ENCODE measurements at regions not wholly inside any gene's neighbourhood (a gene's known extent, or its start where the extent isn't known, plus 50 kb on each side); places are given as distances from the start of the nearest gene placed in this dataset.

DNA sequence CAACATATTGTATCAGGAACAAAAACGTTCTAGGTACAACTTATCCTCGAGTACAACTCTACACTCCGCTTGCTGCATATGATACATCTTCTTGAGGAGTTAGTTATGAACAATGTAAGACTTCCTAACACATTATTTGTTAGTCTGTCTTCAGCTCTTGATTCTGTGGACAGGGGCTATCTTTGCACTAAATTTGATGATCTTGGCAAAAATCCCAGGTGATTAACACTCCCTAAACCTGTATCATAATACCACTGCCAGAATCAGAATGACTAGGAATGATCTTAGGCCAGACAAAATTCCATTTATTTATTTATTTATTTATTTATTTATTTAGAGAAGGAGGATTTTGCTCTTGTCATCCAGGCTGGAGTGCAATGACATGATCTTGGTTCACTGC is 108.7 kb upstream of the AUTS2 start:
- Histone ChIP-seq H3K4me3 (no peak overlapping the region), H3K36me3 (no peaks in the 10 kb centered on the region), H3K9me3 (no peaks in the 10 kb centered on the region), H3K27me3 (no peaks in the 10 kb centered on the region)
- DNase-seq, result no peak

GRCh38 chr7:69498671-69499070 is 99.6 kb upstream of the AUTS2 start:
- Histone ChIP-seq H3K4me3 (no peak overlapping the region), H3K36me3 (no peaks in the 10 kb centered on the region)
- no peak for DNase-seq

DNA sequence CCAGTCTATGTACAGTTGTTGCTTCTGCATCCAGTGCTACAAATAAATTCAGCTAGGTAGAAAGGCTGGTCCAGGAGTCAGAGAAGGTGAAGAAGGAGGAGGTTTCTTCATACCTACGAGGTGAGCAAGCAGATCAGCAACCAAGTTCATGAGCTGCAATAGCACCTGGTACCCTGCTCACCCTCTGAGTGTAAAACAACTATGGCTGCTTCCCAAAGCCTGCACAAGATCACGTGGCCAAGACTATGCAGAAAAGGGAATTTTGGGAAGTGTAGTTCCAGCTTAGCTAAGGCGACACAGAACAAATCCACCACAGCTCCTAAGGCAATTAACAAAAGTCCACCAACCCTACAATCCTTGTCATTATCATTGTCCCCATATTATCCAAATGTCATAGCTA is 95.9 kb upstream of the AUTS2 start:
- H3K4me3 ChIP-seq, result no peak overlapping the region
- no peak for DNase-seq
- no peaks in the 10 kb centered on the region for H3K27me3 ChIP-seq
- no peaks in the 10 kb centered on the region for H3K9me3 ChIP-seq
- H3K36me3 ChIP-seq, result no peaks in the 10 kb centered on the region

More at GRCh38 chr7:69498671-69499070, 99.6 kb upstream of the AUTS2 start:
- no peaks in the 10 kb centered on the region for H3K9me3 ChIP-seq
- no peaks in the 10 kb centered on the region for H3K27me3 ChIP-seq

DNA sequence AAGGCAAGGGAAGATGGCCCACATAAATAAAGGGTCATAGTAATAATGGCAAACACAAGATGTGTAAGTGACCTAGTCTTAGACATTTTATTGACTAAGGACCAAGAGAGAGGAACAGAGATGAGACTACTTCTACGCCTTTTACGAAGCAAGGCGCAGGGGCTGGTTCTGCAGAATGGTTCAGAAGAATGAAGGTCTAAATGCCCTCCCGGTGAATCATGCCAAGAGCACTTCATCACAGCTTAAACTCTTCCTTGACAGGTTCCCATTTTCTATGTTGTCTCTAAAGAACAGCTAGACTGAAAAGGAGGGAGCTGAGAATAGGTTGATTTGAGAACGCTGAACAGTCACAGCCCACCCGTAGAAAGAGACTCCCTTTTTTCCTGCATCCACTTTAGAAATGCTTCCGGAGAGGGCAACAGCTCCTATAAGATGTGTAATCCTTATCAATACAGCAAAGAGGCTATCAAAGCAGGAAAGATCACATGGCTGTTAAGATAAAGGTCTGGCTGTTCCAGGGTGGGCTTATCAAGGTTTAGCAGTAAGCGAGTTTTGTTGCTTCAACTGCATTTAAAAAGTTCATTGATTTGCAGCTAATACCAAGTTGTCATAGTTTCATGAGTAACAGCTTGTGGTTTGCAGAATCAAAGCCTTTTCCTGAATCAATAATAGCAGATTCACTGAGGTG is 93.4 kb upstream of the AUTS2 start:
- Histone ChIP-seq H3K4me3 (no peak overlapping the region), H3K9me3 (no peaks in the 10 kb centered on the region), H3K36me3 (no peaks in the 10 kb centered on the region), H3K27me3 (no peaks in the 10 kb centered on the region)
- DNase-seq, result no peak

DNA sequence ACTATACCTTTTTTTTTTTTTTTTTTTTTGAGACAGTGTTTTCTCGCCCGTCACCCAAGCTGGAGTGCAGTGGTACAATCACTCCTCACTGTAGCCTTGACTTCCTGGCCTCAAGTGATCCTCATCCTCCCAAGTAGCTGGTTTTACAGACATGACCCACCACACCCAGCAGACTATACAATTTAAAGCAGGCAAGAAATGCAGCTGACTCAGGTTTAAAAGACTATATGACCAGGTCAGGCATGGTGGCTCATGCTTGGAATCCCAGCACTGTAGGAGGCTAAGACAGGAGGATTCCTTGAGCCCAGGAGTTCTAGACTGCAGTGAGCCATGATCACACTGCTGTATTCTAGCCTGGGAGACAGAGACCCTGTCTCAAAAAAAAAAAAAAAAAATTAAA is 89.5 kb upstream of the AUTS2 start:
- DNase-seq, result no peak
- H3K36me3 ChIP-seq, result no peaks in the 10 kb centered on the region
- H3K27me3 ChIP-seq, result no peaks in the 10 kb centered on the region
- H3K9me3 ChIP-seq, result no peaks in the 10 kb centered on the region
- H3K4me3 ChIP-seq, result no peak overlapping the region

- peak; percentile 78 for DNase-seq
- no peaks in the 10 kb centered on the region for H3K9me3 ChIP-seq
- no peaks in the 10 kb centered on the region for H3K36me3 ChIP-seq
- H3K27me3 ChIP-seq, result no peaks in the 10 kb centered on the region
- no peak overlapping the region for H3K4me3 ChIP-seq
Observed at GRCh38 chr7:69510114-69510513, 88.2 kb upstream of the AUTS2 start.

DNA sequence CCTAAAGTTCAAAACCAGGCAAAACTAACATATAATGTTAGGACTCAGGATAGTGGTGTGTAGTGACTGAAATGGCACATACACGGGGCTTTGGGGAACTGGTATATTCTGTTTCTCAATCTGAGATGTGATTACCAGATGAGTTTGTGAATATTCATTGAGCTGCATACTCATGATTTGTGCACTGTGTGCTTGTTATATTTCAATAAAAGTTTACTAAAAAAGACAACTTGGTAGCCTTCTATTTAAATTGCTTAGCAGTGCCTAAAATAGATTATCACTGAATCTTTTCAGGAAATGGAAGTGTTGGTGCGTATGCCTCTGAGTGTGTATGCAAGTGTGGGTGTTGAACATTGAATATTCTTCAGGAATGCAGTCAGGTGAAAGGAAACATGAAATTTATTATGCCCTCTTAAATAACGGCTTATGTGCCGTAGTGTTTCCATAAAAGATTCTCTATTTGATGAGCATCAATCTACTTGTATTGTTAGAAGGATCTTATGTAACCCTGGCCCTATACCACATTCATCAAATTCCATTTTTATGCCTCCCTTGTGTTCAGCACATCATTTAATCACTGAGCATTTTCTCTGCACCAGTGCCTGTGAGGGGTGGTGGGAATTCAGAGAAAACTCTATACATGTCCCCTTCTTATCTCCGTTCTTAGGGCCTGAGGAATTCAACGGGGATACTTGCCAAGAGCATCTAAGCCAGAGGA is 82.6 kb upstream of the AUTS2 start:
- Histone ChIP-seq H3K27me3 (no peaks in the 10 kb centered on the region), H3K9me3 (no peaks in the 10 kb centered on the region), H3K4me3 (no peak overlapping the region), H3K36me3 (no peaks in the 10 kb centered on the region)
- no peak for DNase-seq

GRCh38 chr7:69516238-69516820 is 81.9 kb upstream of the AUTS2 start:
- no peak for DNase-seq
- Histone ChIP-seq H3K4me3 (no peak overlapping the region), H3K36me3 (no peaks in the 10 kb centered on the region), H3K9me3 (no peaks in the 10 kb centered on the region), H3K27me3 (no peaks in the 10 kb centered on the region)

DNA sequence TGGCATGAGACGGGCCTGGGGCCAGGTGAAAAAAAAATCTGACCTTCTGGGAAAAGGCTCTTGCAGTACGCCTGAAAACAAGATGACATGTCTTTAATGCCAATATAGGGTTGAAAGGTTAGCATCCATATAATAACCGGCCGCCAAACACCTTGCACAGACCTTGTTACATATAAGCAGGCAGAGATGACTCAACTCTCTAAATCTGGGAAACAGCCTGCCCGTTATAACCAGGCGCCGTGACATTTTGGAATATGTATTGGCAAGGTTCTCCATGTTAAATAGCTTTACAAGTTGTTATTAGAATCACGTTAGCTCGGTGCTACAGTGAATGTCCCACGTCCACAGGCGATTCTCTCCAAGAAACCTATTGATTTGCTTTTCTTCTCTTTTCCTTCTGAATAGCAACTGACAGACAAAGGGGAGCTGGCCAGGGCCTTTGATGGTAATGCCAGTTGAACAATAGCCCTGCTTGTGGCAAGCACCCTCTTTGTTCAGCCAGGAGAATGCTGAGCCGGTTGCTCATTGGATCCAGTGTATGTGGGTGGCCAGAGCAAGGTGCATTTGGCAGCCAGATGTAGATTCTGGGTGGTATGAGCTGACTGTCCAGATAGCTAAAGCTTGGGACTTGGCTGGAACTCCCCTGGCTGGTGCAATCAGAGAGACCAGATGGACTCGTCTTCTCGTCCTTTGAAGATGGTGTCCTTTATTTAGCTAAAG is 80.1 kb upstream of the AUTS2 start:
- peak; percentile 50 for DNase-seq
- Histone ChIP-seq H3K9me3 (no peaks in the 10 kb centered on the region), H3K27me3 (no peaks in the 10 kb centered on the region), H3K4me3 (no peak overlapping the region), H3K36me3 (no peaks in the 10 kb centered on the region)

DNA sequence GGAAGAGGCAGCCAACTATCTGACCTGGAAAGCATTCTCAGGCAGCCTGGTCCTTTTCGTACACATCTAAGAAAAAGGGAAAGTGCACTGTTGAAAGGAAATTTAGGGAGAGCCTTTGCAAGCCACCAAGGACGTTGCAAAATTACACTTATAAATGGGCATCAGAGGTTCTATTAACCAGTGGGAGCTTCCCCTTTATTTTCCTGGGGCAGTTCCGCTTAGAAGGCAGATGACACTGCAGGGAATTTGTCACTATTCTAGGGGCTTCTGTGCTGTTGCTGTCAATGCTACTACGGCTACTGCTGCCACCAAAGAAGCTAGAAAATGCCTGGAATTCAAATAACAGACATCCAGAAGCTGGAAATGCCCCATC is 79.6 kb upstream of the AUTS2 start:
- Histone ChIP-seq H3K36me3 (no peaks in the 10 kb centered on the region), H3K27me3 (no peaks in the 10 kb centered on the region), H3K9me3 (no peaks in the 10 kb centered on the region), H3K4me3 (no peak overlapping the region)
- DNase-seq, result no peak

GRCh38 chr7:69526570-69526969 is 71.7 kb upstream of the AUTS2 start:
- Histone ChIP-seq H3K36me3 (no peaks in the 10 kb centered on the region), H3K4me3 (no peak overlapping the region), H3K9me3 (no peaks in the 10 kb centered on the region), H3K27me3 (no peaks in the 10 kb centered on the region)
- DNase-seq, result no peak

DNA sequence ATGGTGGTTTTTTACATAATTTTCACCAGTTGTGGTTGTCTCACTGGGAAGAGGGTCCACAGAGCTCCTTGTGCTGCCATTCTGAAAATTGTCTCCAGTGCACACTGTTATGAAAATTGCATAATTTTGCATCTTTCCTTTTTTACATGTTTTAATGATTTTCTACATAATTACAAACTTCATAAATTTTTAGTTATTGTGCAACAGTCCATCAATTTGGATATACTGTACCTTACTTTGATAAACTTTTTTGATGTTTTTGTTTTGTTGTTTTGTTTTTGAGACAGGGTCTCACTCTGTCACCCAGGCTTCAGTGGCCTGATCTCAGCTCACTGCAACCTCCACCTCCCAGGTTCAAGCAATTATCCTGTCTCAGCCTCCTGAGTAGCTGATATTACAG is 70.6 kb upstream of the AUTS2 start:
- no peak for DNase-seq

GRCh38 chr7:69531050-69531449 is 67.2 kb upstream of the AUTS2 start:
- DNase-seq, result no peak
- Histone ChIP-seq H3K27me3 (no peaks in the 10 kb centered on the region), H3K4me3 (no peak overlapping the region), H3K36me3 (no peaks in the 10 kb centered on the region), H3K9me3 (no peaks in the 10 kb centered on the region)

More for the DNA sequence above, 70.6 kb upstream of the AUTS2 start:
- Histone ChIP-seq H3K4me3 (no peak overlapping the region), H3K27me3 (no peaks in the 10 kb centered on the region), H3K36me3 (no peaks in the 10 kb centered on the region), H3K9me3 (no peaks in the 10 kb centered on the region)

DNA sequence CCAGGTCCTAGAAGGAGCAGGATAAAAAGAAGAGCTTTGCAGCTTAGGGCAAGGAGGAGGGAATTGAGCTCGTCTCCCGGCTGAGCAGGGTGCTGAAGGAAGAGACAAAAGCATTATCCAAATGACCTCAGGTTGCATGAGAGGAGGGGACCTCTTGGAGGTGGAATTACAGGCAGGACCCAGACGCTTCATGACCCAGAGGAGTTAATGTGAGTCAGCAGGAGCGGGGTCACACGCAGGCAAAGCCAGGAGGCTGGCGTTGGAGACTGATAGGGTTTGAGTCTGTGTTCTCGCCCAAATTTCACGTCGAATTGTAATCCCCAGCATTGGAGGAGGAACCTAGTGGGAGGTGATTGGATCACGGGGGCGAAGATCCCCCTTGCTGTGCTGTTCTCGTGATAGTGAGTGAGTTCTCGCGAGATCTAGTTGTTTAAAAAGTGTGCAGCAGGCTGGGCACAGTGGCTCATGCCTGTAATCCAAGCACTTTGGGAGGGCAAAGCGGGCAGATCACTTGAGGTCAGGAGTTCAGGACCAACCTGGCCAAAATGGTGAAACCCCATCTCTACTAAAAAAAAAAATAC is 63.7 kb upstream of the AUTS2 start:
- Histone ChIP-seq H3K27me3 (no peaks in the 10 kb centered on the region), H3K36me3 (no peaks in the 10 kb centered on the region), H3K9me3 (no peaks in the 10 kb centered on the region), H3K4me3 (no peak overlapping the region)
- no peak for DNase-seq

- Histone ChIP-seq H3K27me3 (no peaks in the 10 kb centered on the region), H3K9me3 (no peaks in the 10 kb centered on the region), H3K36me3 (no peaks in the 10 kb centered on the region), H3K4me3 (no peak overlapping the region)
- DNase-seq, result no peak
Observed at GRCh38 chr7:69537691-69538090, 60.6 kb upstream of the AUTS2 start.

GRCh38 chr7:69539531-69539930 is 58.7 kb upstream of the AUTS2 start:
- H3K4me3 ChIP-seq, result no peak overlapping the region
- no peaks in the 10 kb centered on the region for H3K27me3 ChIP-seq
- no peaks in the 10 kb centered on the region for H3K36me3 ChIP-seq
- no peaks in the 10 kb centered on the region for H3K9me3 ChIP-seq
- DNase-seq, result no peak

DNA sequence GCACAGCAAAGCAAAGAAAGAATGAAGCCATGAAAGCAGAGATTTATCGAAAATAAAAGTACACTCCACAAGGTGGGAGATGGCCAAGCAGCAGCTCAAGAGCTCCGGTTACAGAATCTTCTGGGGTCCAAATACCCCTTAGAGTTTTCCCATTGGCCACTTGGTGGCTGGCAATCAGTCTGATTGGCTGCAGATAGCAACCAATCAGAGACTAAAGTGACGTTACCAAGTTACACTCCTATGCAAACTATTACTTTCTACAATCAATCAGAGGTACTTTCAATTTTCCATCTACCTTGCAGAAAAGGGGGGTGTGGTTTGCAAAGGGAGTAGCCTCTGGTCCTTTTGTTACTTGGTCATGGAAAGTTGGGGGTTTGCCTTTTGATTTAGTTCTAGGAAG is 58.0 kb upstream of the AUTS2 start:
- Histone ChIP-seq H3K36me3 (no peaks in the 10 kb centered on the region), H3K9me3 (no peaks in the 10 kb centered on the region)

More for the DNA sequence above, 58.0 kb upstream of the AUTS2 start:
- Histone ChIP-seq H3K27me3 (no peaks in the 10 kb centered on the region), H3K4me3 (no peak overlapping the region)
- no peak for DNase-seq

Measured in MG63 (cell line).